Germinal center (tissue), 1 donor: ENCODE measurements at regions not wholly inside any gene's neighbourhood (a gene's known extent, or its start where the extent isn't known, plus 50 kb on each side); places are given as distances from the start of the nearest gene placed in this dataset.

ENCODE experiments used
- DNase-seq: peaks from one replicate; pipeline ENCODE4 v3.0.0; 2012; ENCODE audit warnings: mixed read lengths, low spot score

GRCh38 chr13:31962731-31963370 is 68.7 kb upstream of the FRY start:
- no peak for DNase-seq

- no peak for DNase-seq
Measured at GRCh38 chr13:31963631-31964030, 67.9 kb upstream of the FRY start.

- no peak for DNase-seq
Measured at GRCh38 chr13:31964168-31964567, 67.4 kb upstream of the FRY start.

GRCh38 chr13:31965361-31966066 is 66.1 kb upstream of the FRY start:
- peak; percentile 28 for DNase-seq

- no peak for DNase-seq
Measured at GRCh38 chr13:31967155-31967554, 64.4 kb upstream of the FRY start.

GRCh38 chr13:31968473-31968872 is 63.1 kb upstream of the FRY start:
- no peak for DNase-seq

GRCh38 chr13:31970231-31970930 is 61.2 kb upstream of the FRY start:
- no peak for DNase-seq

GRCh38 chr13:31972453-31972852 is 59.1 kb upstream of the FRY start:
- DNase-seq: no peak

GRCh38 chr13:31978021-31978420 is 53.6 kb upstream of the FRY start:
- no peak for DNase-seq

GRCh38 chr13:31980830-31981229 is 50.7 kb upstream of the FRY start:
- no peak for DNase-seq
